HCT116 (cell line): ENCODE measurements at regions not wholly inside any gene's neighbourhood (a gene's known extent, or its start where the extent isn't known, plus 50 kb on each side); places are given as distances from the start of the nearest gene placed in this dataset.

Experiments
- CTCF ChIP-seq, 3 experiments: fragments of 200-600 bp in 1 of 3; sonication (generic) in 1 of 3; IDR thresholded peaks in 2 of 3; conservative IDR thresholded peaks in 1 of 3; 2 replicates each; pipeline ENCODE4 v1.5.1; 2012 to 2017; ENCODE audit warnings: low read depth in 2 of 3, low read length in 2 of 3, antibody characterized with exemption in 1 of 3, borderline replicate concordance in 1 of 3, control low read depth in 1 of 3, mild to moderate bottlenecking in 1 of 3, mixed read lengths in 1 of 3, mixed run types in 1 of 3, moderate library complexity in 1 of 3; ENCODE audit not compliant: insufficient read depth in 1 of 3
- EZH2phosphoT487 ChIP-seq: fragments of 200-600 bp; IDR thresholded peaks from 2 replicates; pipeline ENCODE4 v1.6.1; 2018; ENCODE audit warnings: antibody characterized with exemption, borderline replicate concordance
- JUND ChIP-seq: IDR thresholded peaks from 2 replicates; pipeline ENCODE4 v1.6.1; 2012
- POLR2AphosphoS5 ChIP-seq: IDR thresholded peaks from 2 replicates; pipeline ENCODE4 v1.6.1; 2011; ENCODE audit warnings: mild to moderate bottlenecking, low read depth, low read length, moderate library complexity
- SIN3A ChIP-seq: IDR thresholded peaks from 2 replicates; pipeline ENCODE4 v1.6.1; 2012; ENCODE audit warnings: low read depth
- TF ChIP-seq, protein P1 (sequence below): IDR thresholded peaks from 2 replicates; pipeline ENCODE4 v1.6.1; 2012

DNA sequence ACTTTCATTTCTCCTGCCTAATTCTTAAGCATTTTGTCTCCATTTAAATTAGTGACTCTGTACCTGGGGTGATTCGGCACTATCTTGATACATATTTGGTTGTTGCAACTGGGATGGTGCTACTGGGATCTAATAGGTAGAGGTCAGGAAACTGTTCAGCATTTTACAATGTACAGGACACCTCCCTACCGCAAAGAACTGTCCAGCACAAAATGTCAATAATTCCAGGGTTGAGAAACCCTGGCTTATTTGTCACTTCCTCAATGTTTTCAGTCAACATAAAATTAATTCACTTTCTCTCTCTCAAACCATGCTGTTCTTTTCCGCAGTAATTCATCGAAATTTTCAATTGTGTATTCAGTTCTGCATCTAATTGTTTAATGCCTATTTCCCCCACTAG, 151.4 kb upstream of the CALCR start:
- TF ChIP-seq CTCF (IDR thresholded peaks at IDR 0.05 in 2 of 3, conservative IDR thresholded peaks at IDR 0.05 in 1 of 3; ENCODE audit: borderline replicate concordance in 1 of 3, insufficient read depth in 1 of 3, low read depth in 2 of 3, low read length in 2 of 3) (no peak), JUND (no peak), POLR2AphosphoS5 (no peak), SIN3A (no peak), EZH2phosphoT487 (no peak)
- TF ChIP-seq, protein P1, sequence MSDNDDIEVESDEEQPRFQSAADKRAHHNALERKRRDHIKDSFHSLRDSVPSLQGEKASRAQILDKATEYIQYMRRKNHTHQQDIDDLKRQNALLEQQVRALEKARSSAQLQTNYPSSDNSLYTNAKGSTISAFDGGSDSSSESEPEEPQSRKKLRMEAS, result no peak
